ENCODE measurements at regions not wholly inside any gene's neighbourhood (a gene's known extent, or its start where the extent isn't known, plus 50 kb on each side); places are given as distances from the start of the nearest gene placed in this dataset.

DNA sequence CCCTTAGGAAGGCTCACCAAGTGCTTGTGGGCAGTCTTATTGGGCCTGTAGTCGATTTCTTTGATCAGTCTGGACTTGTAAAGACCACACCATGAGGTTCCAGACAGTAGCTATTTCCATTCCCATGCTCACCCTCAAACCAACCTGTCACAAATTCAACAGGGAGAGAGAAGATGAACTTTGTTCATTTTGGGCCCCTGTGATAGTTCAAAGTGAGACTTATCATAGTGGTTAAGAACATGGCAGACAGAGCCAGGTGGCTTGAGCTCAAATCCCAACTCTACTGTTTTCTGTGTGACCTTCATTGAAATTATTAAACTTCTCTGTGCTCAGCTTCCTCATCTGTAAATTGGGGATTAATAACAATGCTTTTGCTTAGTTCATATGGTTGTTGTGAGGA is 53.9 kb upstream of the CTLA4 start:
- DNase-seq (ENCODE audit: low read depth): no peak

DNA sequence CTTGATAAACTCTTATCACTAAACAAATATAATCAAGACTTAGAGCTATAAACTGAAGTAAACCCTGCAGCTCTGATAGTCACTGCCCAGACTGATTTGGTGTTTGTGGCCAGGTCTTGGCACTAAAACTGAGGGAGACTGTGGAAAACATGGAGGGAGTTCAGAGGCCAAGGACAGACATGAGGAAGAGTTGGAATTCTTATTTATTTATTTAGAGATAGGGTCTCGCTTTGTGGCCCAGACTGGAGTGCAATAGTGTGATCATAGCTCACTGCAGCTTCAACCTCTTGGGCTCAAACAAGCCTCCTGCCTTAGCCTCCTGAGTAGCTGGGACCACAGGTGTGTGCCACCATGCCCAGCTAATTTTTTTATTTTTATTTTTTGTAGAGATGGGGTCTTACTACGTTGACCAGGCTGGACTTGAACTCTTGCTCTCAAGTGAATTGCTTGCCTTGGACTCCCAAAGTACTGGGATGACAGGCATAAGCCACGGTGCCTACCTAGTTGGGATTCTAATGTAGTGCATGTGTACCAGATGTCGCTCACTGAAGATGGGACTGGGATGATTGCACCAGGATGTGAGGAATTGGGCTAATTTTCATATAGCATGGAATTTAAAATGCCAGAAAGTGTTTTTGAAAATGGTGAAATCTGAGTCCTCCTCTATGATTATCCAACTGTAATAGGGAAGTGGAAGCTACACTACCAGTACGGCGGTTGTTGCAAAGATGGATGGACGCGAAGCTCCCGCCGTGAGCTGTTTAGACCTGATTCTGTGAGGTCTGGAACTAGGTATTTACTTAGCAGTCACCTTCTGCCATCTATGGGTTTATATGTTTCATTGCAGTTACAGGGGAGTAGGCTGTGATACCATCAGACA is 52.7 kb upstream of the CTLA4 start:
- peak; percentile 73 for DNase-seq (ENCODE audit: low read depth)

DNA sequence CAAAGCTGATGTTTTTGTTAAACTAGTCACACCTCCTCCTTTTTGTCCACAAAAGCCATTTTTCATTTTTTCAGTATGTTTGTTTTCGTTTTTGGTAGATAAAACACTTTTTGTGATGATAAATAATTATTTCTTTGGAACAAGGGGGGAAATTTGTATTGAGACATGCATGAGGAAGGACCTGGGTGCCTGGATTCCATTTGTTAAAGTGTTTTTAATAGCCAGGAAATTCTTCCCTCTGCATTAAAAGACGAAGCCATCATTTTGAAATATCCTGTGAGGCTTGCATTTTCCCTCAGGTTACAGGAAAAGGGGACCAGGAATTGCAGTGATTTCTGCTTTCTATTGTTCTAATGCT is 52.1 kb upstream of the CTLA4 start:
- DNase-seq (ENCODE audit: low read depth): no peak

DNA sequence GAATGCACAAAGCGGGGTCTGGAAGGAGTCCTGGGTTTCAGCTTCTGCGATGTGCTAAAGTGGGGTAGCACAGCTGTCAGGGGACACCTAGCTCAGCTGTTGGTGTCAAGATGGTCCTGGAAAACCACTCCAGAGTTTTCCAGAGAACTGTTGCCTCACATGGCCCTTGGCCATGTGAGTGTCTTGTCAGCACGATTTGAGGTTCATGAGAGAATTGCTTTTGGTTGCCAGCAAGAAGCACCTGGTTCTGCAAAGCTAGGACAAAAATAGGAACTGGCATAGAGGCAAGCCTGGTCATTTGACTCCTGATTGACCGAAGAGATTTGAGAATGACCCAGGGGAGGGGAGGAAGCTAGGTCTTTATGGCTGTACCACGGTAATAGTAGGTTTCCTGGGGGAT is 50.4 kb upstream of the CTLA4 start:
- no peak for DNase-seq (ENCODE audit: low read depth)

Data from fibroblast of gingiva (primary cell).